Activated CD4-positive, alpha-beta T cell treated with anti-CD3 and anti-CD28 coated beads for 1 hour (primary cell): ENCODE measurements at regions not wholly inside any gene's neighbourhood (a gene's known extent, or its start where the extent isn't known, plus 50 kb on each side); places are given as distances from the start of the nearest gene placed in this dataset.
"Not testable (repeated sequence)": the region's sequence is repeated elsewhere in the genome, so short reads cannot be mapped to it uniquely, and the experiment has no call there.

ENCODE experiments used
- DNase-seq: peaks from one replicate; pipeline ENCODE4 v3.0.0-alpha.2; 2020

DNA sequence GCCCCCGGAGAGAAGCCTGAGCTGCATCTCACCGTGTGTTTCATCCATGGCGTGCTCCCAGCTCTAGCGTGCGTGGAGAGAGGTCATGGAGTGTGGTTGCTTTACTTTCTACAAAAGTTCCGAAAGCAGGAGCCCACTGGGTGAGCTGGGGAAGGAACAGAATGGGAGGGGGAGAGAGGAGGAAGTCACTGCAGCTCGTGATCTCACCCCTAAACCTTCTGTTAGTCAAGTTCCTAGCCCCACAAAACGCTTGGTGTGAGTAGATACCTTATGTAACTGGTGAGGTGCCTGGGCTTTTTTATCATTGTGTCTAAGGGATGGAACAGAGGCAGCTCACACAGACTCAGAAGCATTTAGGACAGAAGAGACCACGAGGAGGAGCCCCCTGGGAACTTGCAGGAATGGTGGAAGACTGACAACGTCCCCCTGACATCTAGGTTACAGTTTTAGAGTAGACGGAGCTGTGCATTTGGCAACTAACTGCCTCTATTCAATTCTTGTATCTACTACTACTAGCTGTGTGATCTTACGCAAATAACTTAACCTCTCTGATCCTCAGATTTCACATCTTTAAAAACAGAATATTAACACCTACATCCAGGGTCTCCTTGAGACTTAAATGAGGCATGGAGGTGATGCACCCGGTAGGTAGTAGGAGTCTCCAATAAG, 123.3 kb downstream of the ARL4C start:
- no peak for DNase-seq

DNA sequence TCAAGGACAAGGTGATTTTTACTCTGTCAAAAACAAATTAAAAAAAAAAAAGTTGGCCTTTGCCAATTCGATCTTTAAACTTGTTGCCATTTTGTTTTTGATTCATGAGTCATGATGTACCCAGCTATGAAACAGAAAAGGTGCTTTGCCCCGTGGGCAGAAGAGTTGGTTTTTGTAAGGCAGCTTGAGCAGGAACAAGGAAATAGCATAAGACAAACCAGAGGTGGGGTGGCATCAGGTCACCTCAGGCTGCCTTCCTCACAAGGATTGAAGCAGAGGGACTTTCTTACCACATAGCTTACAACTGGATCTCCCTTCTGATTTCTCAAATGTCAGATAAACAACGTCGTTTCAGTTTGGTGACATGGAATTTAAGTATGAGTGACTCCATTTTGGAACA, 123.8 kb downstream of the ARL4C start:
- DNase-seq, result no peak

DNA sequence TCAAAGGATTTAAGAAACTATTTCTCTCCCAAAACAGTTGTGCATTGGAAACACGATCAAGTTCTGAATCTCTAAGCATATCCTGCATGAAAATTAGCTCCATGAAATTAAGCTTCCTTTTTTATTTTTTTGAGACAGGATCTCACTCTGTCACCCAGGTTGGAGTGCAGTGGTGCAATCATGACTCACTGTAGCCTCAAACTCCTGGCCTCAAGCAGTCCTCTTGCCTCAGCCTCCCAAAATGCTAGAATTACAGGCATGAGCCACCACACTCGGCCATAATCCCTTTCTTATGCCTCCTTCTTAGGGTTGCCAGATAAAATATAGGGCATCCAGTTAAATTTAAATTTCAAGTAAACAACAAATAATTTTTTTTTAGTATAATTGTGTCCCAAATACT, 124.4 kb downstream of the ARL4C start:
- no peak for DNase-seq

DNA sequence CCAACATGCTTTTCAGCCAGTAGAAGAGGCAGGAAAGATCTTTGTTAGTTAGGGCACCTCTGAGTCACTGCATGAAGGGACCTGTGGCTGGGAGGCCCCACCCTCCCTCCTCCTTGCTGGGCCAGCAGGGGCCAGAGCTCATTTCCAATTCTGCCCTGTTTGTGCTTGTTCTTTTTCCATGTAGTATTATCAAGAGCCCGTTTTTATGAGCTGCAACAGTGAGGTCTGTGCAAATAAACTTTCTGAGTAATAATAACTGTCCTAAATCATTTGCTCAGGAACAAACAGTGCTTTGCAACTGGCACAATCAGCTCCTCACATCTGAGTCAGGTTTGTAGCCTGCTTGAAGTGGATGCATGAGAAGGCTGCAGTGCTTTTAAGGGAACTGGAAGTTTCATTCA, 128.0 kb downstream of the ARL4C start:
- peak; percentile 36 for DNase-seq

DNA sequence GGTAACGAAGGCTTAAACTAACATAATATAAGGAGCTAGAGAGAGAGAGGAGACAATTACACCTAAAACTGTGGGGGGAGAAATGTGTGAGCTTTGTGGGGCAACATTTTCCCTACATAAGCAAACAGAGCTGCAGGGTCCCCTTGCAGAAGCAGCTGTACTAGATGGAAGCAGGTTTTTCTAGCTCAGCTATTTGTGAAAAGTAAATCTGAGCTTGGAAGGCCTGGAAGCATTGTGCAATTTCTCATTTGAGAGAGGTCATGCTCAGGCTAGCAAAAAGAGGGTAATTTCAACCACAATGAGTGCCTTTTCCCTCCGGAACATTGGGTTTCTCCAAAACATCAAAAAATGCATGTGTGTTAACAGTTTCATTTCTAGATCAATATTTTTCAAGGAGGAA, 130.0 kb downstream of the ARL4C start:
- no peak for DNase-seq

DNA sequence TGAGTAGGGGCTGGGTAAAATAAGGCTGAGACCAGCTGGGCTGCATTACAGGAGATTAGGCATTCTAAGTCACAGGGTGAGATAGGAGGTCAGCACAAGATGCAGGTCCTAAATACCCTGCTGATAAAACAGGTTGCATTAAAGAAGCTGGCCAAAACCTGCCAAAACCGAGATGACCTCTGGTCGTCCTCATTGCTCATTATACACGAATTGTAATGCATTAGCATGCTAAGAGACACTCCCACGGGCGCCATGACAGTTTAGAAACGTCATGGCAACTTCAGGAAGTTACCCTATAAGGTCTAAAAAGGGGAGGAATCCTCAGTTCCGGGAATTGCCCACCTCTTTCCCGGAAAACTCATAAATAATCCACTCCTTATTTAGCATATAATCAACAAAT, 132.2 kb downstream of the ARL4C start:
- no peak for DNase-seq

DNA sequence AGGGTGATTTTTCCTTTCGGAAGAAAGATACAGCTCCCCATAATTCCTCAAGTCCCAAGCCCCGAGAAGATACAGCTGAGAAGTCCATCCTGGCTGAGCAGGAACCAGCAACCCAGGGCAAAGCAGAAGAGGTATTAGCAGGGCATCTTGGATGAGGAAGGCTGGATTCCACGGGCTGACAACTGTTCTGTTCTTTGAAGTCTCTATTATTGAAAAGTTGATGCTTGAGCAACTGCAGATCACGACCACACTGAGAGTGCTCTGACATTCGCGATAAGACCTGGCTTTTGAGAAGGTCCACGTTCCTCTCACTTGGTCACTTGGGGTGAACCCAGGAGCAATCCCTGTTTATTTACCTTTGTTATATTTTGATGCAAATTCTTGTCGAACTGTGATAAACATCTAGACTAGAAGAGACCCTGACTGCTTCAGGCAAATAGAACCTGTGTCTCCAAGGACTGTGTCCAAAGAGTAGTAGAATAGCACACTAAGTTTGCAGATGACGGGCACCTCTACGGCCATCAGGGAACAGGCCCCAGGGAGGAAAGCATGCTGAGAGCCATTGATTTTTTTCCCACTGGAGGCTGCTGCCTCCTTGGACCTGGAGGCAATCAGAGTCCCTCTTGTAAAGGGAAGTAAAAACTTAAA, 133.1 kb downstream of the ARL4C start:
- no peak for DNase-seq

DNA sequence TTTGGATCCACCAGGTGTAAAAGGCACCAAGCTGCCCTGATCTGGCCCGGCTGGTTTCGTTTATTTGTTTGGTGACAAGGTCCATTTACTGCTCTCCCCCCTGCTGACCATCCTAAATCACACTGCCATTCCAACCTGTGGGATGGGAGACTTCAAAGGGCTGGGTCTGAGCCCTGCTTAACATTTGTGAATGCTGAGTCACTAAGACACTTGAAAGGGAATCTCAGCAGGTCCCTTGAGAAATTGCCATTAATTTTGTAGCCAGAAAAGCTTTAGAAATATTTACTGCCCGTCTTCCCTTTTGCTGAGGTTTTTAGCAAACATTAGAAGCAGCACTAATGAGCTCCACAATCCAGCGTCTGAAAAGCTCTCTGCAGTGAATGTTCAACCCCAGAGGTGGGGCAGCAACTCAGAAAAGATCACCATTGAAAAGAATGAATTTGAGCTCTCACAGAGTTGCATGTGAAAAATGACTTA, 133.8 kb downstream of the ARL4C start:
- no peak for DNase-seq

DNA sequence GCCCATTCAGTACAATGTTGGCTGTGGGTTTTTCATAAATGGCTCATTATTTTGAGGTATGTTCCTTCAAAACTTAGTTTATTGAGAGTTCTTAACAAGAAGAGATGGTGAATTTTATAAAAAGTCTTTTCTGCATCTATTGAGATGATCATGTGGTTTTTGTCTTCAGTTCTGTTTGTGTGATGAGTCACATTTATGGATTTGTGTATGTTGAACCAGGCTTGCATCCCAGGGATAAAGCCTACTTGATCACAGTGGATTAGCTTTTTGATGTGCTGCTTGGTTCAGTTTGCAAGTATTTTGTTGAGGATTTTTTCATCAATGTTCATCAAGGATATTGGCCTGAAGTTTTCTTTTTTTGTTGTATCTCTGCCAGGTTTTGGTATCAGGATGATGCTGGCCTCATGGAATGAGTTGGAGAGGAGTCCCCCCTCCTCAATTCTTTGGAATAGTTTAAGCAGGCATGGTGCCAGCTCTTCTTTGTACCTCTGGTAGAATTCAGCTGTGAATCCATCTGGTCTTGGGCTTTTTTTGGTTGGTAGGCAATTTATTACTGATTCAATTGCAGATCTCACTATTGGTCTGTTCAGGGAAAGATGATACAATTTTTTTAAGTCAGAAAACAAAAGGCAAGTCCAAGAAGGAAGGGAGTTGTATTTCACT, 136.4 kb downstream of the ARL4C start:
- DNase-seq, result not testable (repeated sequence)

DNA sequence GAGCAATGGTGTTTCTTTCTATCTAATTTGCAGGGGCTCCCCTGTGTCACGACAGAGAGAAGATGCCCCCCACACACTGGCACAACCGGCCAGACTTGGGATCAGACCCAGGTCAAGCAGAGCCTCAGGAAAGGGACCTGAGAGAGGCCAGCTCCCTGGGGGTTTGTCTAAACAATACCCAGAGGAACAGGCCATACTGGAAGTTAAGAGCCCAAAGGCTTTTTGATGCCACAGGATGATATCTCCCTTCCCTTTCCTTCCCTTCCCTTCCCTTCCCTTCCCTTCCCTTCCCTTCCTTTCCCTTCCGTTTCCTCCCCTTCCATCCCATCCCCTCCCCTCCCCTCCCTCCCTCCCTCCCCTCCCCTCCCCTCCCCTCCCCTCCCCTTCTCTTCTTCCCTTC, 139.2 kb downstream of the ARL4C start:
- DNase-seq, result no peak

DNA sequence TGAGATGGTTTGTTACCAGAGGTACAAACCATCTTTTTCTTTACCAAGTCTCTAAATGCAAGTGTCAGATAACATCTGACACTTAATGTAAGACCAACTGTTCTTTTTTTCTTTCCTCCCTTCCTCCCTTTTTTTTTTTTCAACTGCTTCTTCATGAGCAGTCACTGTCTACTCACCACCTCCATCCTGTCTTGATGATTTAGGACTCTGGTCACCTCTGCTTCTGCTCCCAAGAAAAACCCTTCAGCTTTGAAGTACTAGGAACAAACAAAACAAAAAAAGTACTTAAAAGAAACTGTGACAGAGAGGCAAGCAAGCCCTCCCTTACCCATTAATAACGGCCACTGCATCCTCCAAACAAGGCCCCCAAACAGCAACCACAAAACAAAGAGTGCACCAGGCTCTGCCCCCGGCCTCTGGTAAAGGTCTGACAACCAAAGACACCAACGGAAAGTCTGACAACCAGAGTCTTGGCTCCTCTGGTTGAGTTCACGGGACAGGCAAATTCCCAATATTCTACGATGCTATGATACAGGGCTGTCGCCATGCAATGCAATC, 141.0 kb downstream of the ARL4C start:
- no peak for DNase-seq

DNA sequence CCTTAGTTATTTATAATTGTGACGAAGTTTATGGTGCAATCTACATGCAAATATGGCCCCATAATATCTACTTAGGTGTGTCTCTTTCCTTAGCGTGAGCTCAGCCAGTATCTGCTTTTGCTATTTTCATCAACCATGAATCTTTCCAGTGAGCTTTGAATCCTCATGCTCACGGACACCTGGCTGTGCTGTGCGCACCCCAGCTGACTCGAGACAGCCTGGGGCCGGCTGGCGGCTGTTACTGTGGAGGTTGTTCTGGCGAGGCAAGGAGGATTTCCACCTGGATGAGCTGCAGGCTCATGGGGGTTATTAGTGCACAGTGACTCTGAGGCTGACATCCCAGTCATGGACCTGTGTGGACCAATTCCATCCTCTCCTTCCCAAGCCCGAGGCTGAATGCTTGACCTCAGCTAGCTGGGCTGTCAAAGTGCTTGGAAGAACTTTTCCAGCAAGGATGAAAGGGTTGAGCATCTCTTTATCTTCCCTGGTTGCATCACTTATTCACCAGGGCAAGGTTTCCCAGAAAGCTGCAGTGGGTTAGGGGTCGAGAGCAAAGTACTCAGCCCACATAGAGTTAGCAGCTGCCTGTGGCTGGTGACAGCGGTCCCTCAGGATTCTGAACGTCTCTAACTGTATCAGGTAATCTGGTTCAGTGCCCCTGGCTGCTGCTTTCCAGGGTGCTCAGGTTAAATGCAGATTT, 141.7 kb downstream of the ARL4C start:
- DNase-seq, result no peak

DNA sequence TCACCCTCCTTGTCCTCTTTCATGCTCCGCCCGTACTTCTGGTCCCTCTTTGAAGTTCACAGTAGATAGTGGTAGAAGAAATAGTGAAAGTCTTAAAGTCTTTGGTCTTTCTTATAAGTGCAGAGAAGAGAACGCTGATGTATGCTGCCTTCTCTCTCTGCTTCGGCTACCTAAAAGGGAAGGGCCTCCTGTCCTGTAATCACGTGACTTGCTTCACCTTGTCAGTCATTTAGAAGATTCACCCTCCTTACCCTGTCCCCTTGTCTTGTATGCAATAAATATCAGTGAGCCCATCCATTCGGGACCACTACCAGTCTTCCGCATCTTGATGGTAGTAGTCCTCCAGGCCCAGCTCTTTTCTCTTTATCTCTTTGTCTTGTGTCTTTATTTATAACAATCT, 144.6 kb downstream of the ARL4C start:
- DNase-seq, result no peak

DNA sequence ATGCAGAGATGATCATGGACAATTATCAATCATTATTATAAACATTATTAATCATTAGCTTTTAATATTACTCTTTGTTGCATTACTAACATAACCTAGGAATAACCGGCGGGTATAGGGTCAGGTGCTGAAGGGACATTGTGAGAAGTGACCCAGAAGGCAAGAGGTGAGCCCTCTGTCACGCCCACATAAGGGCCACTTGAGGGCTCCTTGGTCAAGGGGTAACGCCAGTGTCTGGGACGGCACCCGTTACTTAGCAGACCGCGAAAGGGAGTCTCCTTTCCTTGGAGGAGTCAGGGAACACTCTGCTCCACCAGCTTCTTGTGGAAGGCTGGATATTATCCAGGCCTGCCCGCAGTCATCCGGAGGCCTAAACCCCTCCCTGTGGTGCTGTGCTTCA, 145.0 kb downstream of the ARL4C start:
- DNase-seq, result not testable (repeated sequence)

DNA sequence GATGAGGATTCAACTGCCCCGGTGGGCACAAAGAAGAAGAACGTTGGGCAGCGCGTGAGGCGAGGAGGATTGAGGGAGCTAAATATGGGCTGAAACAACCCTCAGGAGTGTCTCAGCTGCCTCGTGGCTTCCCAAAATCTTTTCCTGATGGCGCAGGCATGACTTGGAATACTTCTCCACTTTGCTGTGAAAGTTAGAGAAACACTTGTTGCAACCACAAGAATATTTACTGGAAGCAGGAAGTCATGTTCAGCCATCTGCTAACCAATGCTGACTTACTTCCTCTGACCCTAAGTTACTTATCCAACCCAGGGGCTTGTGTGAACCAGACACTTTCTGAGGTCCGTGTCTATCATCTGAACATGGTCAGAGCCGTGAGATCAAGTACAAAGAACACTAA, 148.8 kb downstream of the ARL4C start:
- DNase-seq, result no peak

DNA sequence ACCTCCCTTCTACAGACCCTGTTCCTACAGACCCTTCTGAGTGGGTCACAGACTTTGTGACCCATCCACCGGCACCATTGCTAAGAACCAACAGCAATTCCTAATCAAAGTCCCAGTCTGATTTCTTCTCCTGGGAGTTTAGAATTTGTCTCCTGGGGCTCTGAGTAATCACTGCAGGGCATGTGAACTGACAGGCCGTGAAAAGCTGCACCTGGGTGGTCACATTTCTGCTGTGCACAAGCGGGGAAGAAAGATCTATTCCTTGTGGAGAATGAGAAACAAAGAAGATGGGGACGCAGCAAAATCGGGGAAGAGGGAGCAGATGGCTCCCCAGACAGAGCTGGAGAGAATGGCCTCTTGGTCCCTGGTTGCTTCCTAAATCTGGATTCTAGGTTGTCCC, 151.0 kb downstream of the ARL4C start:
- no peak for DNase-seq

DNA sequence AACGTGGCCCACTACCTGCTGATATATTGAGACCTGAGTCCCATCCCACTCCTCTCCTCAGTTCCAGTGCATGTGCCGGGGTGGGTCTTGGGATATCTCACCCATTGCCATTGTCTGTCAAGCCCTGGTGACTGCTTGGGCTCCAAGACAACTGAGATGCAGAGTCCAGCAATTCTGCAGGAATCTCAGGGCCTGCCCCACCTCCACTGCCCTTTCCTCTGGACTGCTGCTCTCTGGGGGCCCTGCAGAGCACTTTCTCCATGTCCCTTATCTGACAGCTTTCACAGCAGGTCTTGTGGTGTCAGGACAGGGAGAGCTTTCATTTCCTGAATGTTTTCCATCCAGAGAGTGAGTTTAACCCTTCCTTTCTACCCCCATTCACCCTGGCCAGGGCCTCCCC, 152.9 kb downstream of the ARL4C start:
- no peak for DNase-seq

DNA sequence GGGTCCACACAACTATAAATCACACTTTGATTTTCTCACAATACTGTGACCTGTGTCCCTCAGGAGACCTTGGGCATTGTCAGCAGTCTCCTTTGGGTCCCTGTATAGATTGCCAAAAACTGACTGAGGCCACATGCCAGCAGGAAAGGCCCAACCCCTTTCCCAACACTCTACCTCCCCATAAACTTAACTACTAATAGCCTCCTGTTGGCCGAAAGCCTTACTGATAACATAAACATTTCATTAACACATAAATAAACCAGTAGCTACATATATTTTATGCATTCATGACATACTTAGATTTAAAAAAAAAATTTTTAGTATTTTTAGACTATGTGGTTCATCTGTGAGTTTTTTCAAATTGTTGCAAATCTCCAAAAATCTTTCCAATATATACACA, 153.5 kb downstream of the ARL4C start:
- DNase-seq, result no peak

DNA sequence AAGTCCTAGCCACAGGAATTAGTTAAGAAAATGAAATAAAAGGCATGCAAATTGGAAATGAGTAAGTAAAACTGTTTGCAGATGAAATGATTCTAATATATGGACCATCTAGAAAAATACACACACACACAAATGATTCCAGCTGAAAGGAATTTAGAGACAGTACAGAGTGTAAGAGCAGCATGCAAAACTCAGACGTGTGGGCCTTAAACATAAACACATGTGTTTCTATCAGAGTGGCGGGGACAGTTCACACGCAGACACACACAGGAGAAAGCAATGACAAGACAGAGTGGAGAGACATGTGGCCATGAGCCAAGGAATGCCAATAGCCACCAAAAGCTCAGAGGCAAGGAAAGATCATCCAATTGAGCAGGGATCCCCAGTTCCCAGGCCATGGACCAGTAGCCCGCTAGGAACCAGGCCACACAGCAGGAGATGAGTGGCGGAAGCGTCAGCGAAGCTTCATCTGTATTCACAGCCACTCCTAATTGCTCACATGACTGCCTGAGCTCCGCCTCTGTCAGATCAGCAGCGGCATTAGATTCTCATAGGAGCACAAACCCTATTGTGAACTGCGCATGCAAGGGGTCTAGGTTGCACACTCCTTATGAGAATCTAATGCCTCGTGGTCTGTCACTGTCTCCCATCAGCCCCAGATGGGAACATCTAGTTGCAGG, 155.4 kb downstream of the ARL4C start:
- DNase-seq, result no peak

DNA sequence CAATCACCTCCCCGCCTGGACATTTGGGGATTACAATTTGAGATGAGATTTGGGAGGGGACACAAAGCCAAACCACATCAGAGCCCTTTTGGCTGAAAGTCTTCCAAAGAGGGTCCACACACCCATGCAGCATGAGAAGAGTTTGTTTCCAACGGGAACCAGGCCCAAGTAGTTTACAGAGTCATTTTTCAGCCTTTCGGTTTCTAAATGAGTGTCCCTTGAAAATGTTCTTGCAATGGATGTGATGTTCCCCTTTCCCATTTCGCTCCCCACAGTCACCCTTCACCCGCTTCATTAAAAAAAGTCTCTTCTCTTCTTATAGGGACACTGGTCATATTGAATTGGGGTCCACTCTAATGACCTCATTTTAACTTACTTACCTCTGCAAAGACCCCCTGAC, 157.4 kb downstream of the ARL4C start:
- DNase-seq, result no peak

DNA sequence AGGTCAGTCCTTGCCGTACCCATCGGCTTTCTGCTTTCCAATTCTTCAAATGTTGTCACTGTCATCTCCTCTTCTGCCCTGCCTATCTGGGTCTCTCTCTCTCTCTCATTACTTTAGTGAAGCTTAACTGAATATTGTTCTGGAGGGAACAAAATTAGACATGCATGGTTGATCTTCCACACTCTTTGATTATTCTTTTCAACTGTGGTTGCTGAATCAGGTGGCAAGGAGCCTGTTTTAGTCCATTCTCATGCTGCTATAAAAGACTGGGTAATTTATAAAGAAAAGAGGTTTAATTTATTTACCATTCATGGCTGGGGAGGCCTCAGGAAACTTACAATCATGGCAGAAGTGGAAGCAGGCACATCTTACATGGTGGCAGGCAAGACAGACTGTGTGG, 157.9 kb downstream of the ARL4C start:
- DNase-seq, result no peak

DNA sequence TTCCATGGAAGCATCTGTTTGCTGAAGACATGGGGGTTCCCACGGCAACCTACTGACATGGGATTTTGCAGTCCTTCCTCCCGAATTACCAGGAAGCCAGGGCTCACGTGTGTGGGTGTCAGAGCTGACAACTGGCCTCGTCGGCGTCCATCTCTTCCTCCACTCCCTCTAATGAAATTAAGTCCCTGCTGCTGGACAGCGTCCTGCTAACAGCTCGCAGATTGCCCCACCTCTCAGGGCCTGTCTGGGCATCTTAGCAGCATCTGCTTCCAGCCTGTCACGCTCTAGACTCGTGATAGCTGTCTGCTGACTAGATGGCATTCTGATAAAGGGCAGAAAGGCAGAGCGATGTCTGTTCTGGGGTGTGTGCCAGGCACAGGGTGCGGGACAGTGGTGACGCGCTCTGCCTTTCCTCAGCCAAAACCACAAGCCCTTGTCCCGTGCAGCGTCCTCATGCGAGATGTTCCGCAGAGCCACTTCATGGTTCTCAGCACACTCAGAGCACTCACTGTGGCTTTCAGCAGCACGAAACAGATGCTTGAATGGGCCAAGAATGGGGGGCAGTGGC, 161.1 kb downstream of the ARL4C start:
- peak; percentile 38 for DNase-seq

DNA sequence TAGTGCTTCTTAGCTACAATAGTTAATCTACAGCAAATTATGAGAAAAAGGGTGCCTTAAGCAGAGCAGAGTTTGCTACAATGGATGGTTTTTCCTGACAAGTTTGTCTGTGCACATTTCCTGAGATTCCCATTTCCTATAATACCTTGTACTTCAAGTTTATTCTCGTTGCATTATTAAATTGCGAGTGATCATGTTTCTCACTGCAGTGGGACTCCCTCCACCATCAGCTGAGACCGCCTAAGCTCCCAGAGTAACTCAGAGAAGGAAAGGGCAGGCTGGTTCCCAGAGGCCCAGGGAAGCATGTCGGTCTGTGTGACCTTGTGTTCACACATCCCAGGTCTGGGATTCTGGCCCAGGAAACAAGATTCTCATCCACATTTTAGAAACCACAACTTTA, 162.1 kb downstream of the ARL4C start:
- DNase-seq, result no peak
